BJ (cell line): ENCODE measurements at regions not wholly inside any gene's neighbourhood (a gene's known extent, or its start where the extent isn't known, plus 50 kb on each side); places are given as distances from the start of the nearest gene placed in this dataset.
A peak's percentile ranks its signal among the peaks of the same experiment; 100 is the strongest.

Experiments used
- CTCF ChIA-PET: fragments of 350-600 bp; formaldehyde crosslinking; extraction: SDS; loops from one replicate; lab custom pipeline; 2021; ENCODE audit warnings: antibody characterized with exemption, inconsistent platforms; lab: Yijun Ruan, JAX
- POLR2A ChIA-PET: fragments of 300-600 bp; sonication (Branson Sonifier 250); formaldehyde crosslinking; extraction: SDS; loops from one replicate; lab custom pipeline; 2021; ENCODE audit warnings: antibody characterized with exemption; lab: Charles Lee
- DNase-seq: peaks from one replicate; pipeline ENCODE4 v3.0.0-alpha.2; 2011; ENCODE audit warnings: low read depth
- H3K27me3 ChIP-seq: 2 replicates; pipeline ENCODE4 v1.6.0; 2011; ENCODE audit warnings: low read length; ENCODE audit not compliant: control insufficient read depth, insufficient read depth
- H3K36me3 ChIP-seq: 2 replicates; pipeline ENCODE4 v1.5.1; 2011; ENCODE audit warnings: low read length; ENCODE audit not compliant: control insufficient read depth, insufficient read depth
- H3K4me3 ChIP-seq: 2 replicates; pipeline ENCODE4 v1.5.1; 2011; ENCODE audit warnings: low read depth, mild to moderate bottlenecking, control low read depth, low read length
- TF ChIP-seq, protein P1 (sequence below): IDR thresholded peaks from 2 replicates; pipeline ENCODE4 v1.5.1; 2011; ENCODE audit warnings: low read depth, mild to moderate bottlenecking, control low read depth, inconsistent platforms, low read length, moderate library complexity; ENCODE audit not compliant: insufficient read depth

GRCh38 chr17:77615703-77616253 lies 342.7 kb upstream of the TNRC6C start:
- 0 out of 2 replicates have a peak, but pooled peaks cover 6% of the 10 kb centered on the region for H3K27me3 ChIP-seq
- H3K4me3 ChIP-seq, result no peak overlapping the region
- H3K36me3 ChIP-seq, result no peaks in the 10 kb centered on the region
- ChIA-PET CTCF (no interaction called here), POLR2A (no interaction called here)
- TF ChIP-seq, protein P1, sequence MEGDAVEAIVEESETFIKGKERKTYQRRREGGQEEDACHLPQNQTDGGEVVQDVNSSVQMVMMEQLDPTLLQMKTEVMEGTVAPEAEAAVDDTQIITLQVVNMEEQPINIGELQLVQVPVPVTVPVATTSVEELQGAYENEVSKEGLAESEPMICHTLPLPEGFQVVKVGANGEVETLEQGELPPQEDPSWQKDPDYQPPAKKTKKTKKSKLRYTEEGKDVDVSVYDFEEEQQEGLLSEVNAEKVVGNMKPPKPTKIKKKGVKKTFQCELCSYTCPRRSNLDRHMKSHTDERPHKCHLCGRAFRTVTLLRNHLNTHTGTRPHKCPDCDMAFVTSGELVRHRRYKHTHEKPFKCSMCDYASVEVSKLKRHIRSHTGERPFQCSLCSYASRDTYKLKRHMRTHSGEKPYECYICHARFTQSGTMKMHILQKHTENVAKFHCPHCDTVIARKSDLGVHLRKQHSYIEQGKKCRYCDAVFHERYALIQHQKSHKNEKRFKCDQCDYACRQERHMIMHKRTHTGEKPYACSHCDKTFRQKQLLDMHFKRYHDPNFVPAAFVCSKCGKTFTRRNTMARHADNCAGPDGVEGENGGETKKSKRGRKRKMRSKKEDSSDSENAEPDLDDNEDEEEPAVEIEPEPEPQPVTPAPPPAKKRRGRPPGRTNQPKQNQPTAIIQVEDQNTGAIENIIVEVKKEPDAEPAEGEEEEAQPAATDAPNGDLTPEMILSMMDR, result no peak
- no peak for DNase-seq

GRCh38 chr17:77616254-77616731 lies 342.2 kb upstream of the TNRC6C start:
- Histone ChIP-seq H3K27me3 (0 out of 2 replicates have a peak, but pooled peaks cover 6% of the 10 kb centered on the region), H3K4me3 (no peak overlapping the region), H3K36me3 (no peaks in the 10 kb centered on the region)
- DNase-seq, result peak; percentile 21
- ChIA-PET CTCF (no interaction called here), POLR2A (no interaction called here)
- TF ChIP-seq, protein P1, result no peak

DNA sequence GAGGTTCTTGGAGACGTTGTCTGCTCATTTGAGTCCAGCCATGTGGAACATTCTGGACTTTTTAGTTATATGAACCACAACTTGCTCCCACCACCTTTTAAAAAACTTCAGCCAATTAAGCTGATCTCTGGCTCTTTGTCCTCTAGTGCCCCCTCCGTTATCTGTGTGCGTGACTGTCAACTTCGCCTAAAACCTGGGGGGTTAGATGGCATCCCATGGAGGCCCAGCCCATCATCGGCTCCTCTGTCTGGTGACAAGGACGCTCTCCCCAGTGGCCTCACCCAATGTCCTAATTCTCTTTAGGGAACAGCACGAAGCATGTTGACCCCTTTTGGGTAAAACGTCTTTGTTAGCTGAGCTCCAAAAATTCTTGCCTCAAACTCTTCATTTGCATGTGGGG lies 341.0 kb upstream of the TNRC6C start:
- Histone ChIP-seq H3K4me3 (no peak overlapping the region), H3K36me3 (no peaks in the 10 kb centered on the region), H3K27me3 (0 out of 2 replicates have a peak, but pooled peaks cover 3% of the 10 kb centered on the region)
- TF ChIP-seq, protein P1, result no peak
- DNase-seq, result no peak
- ChIA-PET CTCF (interaction anchor here (1.5 kb wide), 1 partner anchor 10 kb away, joined by 3 read pairs; no protein-coding TSS in a partner anchor), POLR2A (no interaction called here)

GRCh38 chr17:77618173-77618572 lies 340.3 kb upstream of the TNRC6C start:
- no peaks in the 10 kb centered on the region for H3K27me3 ChIP-seq
- no peak overlapping the region for H3K4me3 ChIP-seq
- DNase-seq, result no peak
- CTCF ChIA-PET, result interaction anchor here (1.2 to 1.5 kb wide), 2 partner anchors 10 to 76 kb away, joined by 3 to 6 read pairs; no protein-coding TSS in a partner anchor
- no peaks in the 10 kb centered on the region for H3K36me3 ChIP-seq
- POLR2A ChIA-PET, result no interaction called here
- TF ChIP-seq, protein P1, result no peak

- DNase-seq, result no peak
- TF ChIP-seq, protein P1, result no peak
- POLR2A ChIA-PET, result no interaction called here
- Histone ChIP-seq H3K27me3 (no peaks in the 10 kb centered on the region), H3K4me3 (no peak overlapping the region), H3K36me3 (no peaks in the 10 kb centered on the region)
- CTCF ChIA-PET, result interaction anchor here (1.2 to 1.5 kb wide), 2 partner anchors 9 to 76 kb away, joined by 3 to 6 read pairs; no protein-coding TSS in a partner anchor
Observed at GRCh38 chr17:77618731-77619130, 339.8 kb upstream of the TNRC6C start.
